Mesenteric fat pad (tissue), 1 donor: ENCODE measurements at regions not wholly inside any gene's neighbourhood (a gene's known extent, or its start where the extent isn't known, plus 50 kb on each side); places are given as distances from the start of the nearest gene placed in this dataset.

Experiments used
- DNase-seq: peaks from one replicate; pipeline ENCODE4 v3.0.0-alpha.2; 2020; ENCODE audit warnings: low spot score
- donor health status: DM: yes; HTN: yes; CAD: no.

DNA sequence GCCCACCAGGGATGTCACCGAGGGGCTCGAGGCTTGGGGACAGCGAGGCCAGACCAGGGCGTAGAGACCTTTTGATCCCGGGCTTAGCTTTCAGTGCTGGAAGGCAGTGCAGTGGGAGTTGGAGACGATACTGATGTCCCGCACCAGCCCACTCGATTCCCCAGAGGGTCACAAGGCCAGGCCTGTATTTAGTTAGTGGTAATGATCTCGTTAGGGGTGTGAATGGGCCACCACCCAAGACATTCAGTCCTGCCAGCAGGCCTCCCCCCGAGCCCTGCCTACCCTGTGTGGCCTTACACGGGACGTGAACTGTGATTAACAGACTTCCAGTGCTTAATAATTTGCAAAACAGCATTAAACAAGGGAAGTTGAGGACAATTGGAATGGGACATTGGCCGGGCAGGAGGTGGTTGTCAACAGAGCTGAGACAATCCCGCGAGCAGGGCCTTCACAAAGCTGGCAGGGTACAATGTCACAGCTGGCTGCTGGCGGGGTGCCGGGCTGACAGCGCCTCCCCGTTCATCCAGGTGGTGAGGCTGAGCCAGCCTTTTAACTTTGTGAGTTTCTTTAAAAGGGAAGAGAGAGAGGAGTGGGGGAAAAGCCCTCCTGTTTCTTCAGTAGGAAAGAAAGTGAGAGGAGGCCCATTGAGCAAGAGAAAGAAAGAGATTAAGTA is 175.3 kb upstream of the RALGAPA2 start:
- no peak for DNase-seq

DNA sequence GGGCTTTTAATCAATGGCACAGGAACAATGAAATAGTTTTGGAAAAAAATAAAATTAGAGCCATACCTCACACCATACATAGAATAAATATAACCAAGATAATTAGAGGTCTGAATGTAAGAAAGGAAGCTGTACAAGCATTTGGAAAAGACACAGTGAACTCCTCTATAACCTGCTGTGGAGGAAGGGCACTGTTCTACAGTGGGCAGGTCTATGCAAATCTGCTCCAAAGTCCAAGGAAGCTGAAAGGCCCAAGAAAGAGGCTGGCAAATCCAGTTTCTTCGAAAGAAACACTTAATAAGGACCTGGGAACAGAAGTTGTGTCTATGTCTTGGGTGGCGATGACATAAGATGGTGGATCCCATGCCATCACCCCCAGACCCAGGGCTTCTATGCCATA is 169.4 kb upstream of the RALGAPA2 start:
- DNase-seq, result no peak

DNA sequence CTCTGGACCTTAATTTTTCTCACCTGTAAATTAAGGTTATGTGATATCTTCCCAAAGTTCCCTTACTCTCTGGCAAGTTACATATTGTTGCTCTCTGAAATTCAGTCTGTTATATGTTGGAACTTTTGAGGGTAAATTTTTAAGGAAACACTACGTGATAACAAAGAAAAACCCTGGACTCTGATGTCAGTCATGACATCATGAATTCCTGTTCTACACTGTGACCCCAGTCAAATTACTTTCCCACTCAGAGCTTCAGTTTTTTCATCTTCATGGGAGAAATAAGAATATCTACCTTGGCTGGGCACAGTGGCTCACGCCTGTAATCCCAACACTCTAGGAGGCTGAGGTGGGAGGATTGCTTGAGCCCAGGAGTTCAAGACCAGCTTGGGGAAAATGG is 164.6 kb upstream of the RALGAPA2 start:
- DNase-seq, result no peak

DNA sequence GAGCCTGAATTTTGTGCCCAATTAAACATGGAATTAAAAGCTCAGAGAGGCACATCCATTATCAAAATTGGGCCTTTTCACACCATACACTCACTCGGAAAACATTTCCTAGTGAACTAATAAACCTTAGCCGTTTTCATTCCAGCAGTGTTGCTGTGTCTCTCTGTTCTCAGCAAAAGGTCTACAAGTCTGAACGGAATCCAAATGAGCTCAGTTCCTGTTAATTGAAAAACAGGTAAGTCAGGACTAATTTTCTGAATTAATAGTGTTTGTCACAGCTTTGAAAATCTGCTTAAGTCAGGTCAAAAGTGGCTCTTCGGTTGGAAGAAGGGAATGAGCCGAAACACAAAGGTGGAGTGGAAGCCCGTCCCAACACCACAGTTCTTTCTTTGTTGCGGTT is 163.3 kb upstream of the RALGAPA2 start:
- DNase-seq, result no peak

DNA sequence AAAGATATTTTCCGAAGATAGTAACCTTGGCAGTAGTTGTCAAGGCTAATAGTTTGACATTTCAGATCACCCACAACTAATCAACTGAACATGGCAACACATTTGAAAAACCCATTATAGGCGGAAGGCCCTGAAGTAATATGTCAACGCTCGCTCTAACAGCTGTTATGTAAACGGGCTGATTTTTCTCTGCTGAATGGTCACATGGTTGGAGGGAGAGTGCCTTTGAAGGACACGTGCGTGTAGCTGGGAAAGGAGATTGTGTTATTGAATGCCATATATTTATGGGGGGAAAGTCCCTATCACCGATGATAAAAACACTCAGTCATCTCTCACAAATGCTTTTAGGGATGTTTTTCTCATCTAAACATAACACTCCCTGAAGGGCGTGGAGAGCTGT is 160.0 kb upstream of the RALGAPA2 start:
- DNase-seq, result no peak

DNA sequence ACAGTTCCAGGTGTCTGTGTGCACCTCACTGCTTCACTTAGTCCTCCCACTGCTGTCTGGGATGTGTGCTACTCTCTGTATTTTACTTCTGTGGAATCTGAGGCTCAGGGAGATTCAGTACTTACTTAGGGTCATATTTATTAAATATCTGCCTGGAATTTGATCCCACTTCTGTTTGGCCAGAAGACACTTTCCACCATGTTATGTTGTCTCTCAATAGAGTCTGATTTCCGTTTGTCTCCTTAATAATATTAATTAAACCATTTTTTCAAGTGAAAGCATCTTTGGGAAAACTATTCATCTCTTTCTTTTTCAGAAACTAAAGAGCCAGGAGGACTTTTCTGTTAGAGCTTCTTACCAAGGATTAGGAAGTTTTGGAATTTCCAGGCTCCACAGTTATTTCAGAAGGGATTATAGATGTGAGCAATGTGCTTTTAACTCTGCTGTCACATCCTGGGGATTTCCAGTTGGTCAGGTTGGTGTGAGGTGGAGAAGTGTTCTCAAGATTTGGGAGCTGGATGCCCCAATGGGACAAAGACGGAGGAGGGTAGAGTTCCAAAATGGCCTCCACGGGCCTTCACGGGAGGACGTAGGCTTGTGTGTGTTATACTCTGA is 156.8 kb upstream of the RALGAPA2 start:
- DNase-seq, result no peak

DNA sequence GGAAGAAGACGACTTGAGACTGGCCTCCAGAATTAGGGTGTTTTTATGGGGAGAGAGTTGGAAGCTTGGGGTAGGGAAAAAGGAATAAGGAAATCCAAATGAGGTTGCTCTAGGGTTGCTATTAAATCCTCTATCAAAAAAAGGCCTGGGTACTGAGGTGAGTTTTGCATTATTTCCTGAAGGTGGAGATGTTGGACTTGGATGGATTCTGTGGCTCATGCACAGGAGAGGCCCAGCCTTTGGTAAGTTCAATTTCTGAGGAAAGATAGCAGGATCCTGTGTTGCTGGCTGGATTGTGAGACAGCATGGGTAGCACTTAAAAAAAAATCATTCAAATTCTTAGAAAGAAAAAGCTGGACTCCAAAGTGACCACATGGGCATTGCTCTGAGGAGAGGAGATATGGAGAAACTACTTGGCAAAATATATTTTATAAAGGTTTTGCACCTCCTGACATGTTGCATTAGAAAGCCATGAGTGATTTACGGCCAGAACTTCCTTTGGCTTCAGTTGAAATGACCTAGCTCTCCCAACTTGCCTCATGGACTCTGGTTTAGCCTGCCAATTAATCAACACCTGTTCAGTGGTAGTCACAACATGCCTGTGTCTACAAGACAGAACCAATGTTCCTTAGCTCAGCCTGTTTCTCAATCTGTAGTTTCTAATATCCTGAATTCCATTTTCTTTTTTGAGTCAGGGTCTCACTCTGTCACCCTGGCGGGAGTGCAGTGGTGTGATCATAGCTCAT is 152.1 kb upstream of the RALGAPA2 start:
- DNase-seq, result no peak

DNA sequence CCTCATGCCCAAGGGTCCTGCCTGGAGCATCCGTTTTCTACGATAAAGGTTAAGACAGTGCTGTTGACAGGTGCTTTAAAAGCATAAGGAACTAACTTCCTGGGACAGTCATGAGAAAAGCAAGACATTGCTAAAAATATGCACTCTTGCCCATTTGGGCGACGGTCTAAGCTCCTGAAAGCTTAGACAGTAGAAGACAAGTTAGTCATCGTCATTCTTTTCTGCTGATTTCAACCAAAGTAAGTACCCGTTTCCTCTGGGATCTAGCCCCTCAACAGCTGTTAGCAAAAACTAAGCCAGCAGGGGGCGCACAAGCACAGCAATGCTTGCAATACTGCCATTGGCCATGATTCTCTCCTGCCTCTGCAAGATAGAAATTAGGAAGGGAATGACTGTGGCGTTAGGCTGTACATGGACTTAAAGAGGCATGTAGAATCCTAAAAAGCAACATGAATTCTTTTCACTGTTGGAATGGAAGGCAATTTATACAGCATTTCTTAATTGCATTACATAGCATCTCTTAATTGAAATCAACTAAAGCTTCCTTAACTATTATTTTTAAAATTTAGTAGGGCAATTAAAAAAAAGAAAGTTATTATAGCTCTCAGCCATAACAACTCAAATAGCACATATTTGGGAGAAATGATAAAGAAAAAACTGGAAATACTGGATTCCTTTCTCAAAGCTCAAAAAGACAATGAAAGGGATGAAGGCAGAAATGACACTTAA is 147.8 kb upstream of the RALGAPA2 start:
- DNase-seq, result peak; percentile 93

DNA sequence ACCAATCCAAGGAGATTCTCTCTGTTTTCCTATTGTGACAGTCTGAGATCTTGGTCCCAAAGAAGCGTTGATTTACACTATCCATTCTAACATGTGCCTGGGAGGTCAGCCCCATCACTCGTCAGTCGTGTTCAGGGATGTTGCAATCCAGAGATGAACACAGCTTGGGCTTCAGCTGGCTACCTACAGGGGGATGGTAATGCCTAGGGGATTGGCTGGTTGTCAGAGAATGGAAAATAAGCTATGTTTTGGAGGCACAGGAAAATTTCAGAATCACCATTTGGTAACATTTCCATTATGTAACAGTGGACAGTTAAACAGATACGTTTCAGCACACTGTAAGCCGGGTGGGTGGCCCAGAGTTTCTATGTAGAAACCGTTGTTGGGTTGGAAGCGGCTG is 147.1 kb upstream of the RALGAPA2 start:
- DNase-seq, result no peak

DNA sequence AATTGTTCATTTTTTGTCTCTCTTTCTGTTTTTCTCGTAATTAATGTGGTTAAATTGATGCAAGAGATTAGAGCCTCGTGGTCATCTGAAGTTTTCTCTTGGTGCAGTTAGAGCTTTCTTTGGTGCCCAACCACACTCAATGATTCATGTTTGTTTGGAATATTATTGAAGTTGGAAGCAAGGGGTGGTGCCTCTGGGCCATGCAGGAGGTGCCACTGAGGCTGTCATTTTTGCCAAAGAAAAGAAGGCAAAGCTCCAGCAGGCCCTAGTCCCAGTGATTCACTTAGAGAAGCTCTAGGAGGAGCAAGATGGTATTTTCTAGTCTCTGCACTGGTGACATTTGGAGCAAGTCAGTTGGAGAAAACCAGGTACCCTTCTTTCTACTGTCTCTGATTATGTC is 144.5 kb upstream of the RALGAPA2 start:
- no peak for DNase-seq

DNA sequence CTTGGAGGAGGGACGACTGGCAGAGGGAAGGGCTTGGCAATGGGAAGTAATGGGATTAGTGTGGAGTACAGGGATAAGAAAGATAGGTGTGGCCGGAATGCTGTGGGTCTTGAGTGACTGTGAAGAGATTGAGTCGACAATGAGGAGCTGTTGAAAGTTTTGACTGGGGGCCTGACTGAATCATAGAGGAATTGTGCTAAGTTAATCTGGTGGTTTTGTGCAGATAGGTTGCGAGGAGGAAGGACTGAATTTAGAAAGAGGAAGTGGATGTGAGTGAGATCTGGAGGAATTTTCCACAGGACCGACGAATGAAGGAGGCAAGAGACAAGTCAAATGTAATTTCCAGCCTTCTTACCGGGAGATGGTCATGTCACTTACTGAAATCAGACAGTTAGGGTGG is 143.9 kb upstream of the RALGAPA2 start:
- DNase-seq, result no peak

DNA sequence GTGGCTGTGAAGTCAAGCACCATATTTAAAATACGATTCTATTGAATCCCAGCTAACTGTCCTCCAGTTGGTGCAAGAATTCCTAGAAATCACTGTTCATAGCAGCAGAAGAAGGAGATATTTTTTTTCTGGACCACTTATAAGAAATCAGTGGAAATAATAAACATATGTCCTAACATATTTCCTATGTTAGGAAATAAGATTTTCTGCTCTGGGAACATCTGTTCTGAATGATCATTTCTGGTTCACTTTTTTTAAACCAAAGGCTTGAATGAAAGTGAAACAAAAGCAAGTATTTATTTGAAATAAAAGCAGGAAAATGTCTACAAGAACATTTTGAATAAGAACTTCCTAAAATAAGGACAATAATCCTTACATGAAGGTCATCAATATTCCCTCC is 138.9 kb upstream of the RALGAPA2 start:
- DNase-seq, result no peak

DNA sequence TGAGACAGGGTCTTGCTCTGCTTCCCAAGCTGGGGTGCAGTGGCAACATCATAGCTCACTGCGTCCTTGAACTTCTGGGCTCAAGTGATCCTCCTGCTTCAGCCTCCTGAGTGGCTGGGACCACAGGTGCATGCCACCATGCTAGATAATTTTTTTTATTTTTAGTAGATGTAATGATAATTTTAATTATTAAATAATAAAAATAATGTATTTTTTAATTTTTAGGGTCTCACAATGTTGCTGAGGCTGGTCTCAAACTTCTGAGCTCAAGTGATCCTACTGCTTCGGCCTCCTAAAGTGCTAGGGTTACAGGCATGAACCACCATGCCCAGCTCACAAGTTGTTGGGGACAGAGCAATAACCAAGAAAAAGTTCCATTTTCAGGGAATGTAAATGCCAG is 138.0 kb upstream of the RALGAPA2 start:
- DNase-seq, result no peak

DNA sequence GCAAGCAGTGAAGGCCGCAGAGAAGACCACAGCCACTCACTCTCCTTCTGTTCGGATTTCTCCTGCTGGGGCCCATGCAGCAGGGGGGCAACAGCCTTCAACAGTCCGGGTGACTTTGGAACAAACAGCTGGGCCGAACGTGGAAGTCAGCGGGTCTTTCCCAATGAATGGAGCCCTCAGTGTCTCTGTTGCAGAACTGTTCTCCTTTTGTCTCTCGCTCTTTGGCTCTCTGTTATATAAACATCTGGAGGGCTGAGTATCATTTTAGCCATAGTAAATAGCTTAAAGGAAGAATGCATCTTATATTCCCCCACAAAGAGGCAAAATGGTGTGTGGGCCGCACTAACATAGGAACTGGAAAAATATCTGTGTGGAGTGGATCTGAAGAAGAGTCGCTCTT is 136.7 kb upstream of the RALGAPA2 start:
- DNase-seq, result no peak

DNA sequence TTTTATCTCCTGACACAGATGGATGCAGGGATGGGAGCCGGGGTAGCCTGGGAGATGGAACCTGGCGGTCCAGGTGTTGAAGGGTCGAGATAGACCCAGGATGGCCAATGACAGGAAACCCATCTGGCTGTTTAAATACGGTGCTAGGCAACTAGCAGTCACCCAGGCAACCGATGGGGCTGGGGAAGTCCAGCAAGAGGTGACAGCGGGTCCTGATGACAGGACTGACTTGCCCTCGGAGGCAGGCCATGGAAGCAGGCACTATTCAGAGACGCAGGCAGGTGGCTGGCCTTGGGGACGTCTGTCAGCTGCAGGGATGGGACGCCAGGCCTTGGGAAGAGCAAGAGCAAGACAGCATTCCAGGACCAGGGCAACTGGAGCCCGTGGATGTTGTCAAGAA is 135.4 kb upstream of the RALGAPA2 start:
- no peak for DNase-seq

DNA sequence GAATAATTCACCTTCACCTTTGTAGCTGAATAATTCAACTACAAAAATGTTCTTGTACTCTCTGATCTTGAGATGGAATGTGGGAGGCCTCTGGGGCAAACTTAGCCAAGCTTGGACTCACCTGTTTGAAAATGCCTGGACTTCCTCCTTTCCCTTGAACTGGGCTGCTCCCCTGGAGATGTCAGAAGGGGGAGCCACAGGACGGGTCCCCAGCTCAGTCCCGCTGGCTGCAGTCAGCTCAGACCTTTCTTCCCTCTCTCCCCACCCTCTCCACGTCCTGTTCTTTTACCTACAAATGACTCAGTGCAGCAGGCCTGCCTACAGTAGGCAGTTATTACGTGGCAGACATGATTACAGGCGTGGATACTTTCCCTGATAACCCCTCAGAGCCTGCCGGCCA is 131.5 kb upstream of the RALGAPA2 start:
- no peak for DNase-seq

DNA sequence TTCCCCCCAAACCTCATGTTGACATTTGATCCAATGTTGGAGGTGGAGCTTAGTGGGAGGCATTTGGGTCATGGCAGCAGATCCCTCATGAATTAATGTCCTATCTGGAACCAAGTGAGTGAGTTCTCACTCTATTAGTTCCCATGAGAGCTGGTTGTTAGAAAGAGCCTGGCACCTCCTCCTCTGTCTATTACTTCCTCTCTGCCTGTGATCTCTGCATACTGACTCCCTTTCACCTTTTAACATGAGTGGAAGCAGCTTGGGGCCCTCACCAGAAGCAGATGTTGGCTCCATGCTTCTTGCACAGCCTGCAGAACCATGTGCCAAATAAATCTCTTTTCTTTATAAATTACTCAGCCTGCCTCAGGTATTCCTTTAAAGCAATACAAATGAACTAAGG is 127.3 kb upstream of the RALGAPA2 start:
- no peak for DNase-seq

DNA sequence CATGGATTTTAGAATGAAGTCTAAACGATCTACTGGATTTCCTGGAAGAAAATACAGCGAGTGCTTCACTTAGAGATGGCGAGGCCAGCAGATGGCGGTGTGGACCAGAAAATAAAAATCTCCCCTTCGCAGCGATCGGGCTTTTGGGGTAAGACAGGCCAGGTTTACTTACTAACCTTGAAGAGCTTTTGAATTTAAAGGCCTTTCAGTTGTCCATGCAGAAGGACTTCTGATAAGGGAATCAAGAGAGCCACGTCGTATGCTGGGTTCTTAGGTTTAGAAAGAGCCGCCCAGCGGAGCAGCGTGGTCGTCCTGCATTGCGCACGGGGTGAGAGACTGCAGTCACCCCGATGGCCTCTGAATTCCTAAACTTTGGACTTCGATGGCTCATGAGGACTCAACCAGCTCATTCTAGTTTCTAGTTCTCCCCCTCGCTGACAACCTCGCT is 125.2 kb upstream of the RALGAPA2 start:
- no peak for DNase-seq

DNA sequence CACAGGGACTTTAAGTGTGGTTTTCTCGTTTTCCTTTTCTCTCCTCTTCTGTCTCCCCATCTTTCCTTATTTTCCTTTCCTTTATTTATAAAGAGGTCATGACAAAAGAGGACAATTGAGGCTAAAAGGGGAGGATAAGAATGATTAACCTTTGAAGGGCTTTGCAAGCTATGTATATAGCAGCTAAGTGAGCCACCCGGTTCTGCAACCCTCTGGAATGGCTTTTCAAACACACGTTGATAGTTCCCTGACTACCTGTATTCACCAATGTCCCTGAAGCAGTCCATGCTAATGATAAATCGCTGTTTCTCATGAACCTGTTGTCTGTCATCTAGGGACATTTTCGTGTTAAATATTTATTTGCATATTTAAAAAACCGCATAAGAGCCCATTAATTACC is 124.4 kb upstream of the RALGAPA2 start:
- no peak for DNase-seq

DNA sequence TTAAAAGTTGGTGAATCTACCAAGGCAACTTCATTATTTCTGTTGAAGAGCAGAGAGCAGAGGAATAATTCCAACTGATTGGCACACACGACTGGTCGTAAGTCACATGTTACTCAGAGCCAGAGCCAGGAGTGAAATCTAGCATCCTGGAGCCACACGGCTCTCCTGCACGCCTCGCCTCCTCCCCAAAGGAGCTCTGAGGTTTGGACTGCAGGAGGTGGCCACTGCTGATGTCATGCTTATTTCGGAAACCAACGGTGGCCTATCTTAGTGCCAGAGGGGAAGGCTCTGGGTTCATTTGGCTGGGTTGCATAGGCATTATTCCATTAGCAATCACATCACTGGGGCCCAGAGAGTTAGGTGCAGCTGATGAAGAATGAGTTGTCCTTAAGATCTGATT is 123.5 kb upstream of the RALGAPA2 start:
- no peak for DNase-seq

DNA sequence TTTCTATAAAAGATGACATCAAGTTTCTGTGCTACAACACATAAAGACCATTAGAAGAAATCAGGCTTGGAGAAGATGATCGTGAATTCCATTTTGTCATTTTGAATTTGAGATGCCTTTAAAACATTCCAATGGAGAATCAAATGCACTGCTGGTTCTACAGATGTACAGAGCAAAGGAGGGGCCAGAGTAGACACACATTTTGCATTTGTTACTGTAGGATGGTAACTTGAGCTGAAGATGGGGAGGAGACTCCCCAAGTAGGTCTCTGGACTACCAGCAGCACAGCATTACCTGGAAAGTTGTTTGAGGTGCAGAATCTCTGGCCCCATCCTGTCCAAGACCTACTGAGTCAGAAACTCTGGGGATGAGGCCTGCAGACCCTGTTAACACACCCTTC is 121.6 kb upstream of the RALGAPA2 start:
- DNase-seq, result no peak

DNA sequence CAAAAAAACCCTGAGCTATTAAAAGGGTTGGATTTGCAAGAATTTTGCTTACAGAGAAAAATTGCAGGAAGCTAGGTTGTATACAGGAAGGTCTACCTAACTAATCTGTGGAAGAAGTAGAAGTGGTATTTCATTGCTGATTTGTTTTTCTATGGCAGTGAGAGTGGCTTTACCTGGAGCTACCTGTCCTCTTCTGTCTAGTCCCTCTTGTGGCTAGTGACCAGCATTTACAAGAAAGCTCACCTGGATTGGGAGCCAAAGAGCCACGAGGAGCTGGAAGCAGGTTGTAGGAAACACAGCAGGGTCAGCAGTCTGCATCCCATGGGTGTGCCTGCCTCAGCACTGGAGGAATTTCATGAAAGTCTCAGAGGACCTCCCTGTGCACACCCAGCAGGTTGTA is 120.3 kb upstream of the RALGAPA2 start:
- DNase-seq, result no peak
